ENCODE measurements at regions not wholly inside any gene's neighbourhood (a gene's known extent, or its start where the extent isn't known, plus 50 kb on each side); places are given as distances from the start of the nearest gene placed in this dataset.

DNA sequence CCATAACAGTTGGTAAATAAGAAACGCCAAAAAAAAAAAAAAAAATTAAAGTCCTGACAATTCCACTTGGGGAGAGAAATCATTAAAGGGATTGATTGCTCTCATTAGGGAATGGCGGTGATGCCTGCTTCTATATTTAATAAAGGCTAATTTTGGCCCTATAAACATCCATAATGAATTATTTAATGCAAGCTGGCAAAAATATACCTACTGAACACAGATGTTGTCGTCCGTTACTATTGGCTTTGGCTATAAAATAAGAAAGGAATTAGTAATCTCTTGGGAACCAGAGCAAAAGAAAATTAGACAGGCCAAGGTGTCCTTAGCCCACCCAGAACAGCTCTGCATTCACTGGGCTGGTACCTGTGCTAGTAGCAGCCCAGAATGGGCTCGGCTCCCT is 717.3 kb downstream of the DIAPH3 start:
- TF ChIP-seq, protein P1, sequence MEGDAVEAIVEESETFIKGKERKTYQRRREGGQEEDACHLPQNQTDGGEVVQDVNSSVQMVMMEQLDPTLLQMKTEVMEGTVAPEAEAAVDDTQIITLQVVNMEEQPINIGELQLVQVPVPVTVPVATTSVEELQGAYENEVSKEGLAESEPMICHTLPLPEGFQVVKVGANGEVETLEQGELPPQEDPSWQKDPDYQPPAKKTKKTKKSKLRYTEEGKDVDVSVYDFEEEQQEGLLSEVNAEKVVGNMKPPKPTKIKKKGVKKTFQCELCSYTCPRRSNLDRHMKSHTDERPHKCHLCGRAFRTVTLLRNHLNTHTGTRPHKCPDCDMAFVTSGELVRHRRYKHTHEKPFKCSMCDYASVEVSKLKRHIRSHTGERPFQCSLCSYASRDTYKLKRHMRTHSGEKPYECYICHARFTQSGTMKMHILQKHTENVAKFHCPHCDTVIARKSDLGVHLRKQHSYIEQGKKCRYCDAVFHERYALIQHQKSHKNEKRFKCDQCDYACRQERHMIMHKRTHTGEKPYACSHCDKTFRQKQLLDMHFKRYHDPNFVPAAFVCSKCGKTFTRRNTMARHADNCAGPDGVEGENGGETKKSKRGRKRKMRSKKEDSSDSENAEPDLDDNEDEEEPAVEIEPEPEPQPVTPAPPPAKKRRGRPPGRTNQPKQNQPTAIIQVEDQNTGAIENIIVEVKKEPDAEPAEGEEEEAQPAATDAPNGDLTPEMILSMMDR (IDR thresholded peaks at IDR 0.05; ENCODE audit: low read depth, low read length), result no peak
- Histone ChIP-seq H3K4me3 (ENCODE audit: low read depth, low read length) (no peak overlapping the region), H3K9me3 (ENCODE audit: severe bottlenecking) (no peaks in the 10 kb centered on the region), H3K36me3 (no peaks in the 10 kb centered on the region), H3K27ac (no peak overlapping the region), H3K27me3 (ENCODE audit: insufficient read depth, low read depth, severe bottlenecking) (no peaks in the 10 kb centered on the region)
- no peak for DNase-seq

DNA sequence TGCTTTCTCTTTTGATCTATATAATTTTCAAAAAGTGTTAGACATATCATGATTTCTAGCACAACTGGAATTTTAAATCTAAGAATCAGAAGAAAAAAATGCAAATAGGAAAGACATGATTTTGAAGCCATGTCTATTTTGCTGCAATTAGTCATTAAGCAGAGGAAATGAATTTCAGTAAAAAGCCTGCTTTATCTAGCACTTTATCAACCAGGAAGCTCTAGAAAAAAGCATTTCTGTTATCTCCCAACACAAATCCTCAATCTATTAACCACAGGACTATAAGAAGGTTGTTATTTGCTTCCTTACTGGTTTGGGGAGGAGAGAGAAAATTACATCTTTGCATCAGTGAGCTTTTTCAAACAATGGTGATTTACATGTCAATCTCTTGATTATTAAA is 716.7 kb downstream of the DIAPH3 start:
- Histone ChIP-seq H3K27ac (no peak overlapping the region), H3K9me3 (ENCODE audit: severe bottlenecking) (no peaks in the 10 kb centered on the region), H3K4me3 (ENCODE audit: low read depth, low read length) (no peak overlapping the region), H3K27me3 (ENCODE audit: insufficient read depth, low read depth, severe bottlenecking) (no peaks in the 10 kb centered on the region), H3K36me3 (no peaks in the 10 kb centered on the region)
- no peak for DNase-seq
- TF ChIP-seq, protein P1 (IDR thresholded peaks at IDR 0.05; ENCODE audit: low read depth, low read length), result no peak

DNA sequence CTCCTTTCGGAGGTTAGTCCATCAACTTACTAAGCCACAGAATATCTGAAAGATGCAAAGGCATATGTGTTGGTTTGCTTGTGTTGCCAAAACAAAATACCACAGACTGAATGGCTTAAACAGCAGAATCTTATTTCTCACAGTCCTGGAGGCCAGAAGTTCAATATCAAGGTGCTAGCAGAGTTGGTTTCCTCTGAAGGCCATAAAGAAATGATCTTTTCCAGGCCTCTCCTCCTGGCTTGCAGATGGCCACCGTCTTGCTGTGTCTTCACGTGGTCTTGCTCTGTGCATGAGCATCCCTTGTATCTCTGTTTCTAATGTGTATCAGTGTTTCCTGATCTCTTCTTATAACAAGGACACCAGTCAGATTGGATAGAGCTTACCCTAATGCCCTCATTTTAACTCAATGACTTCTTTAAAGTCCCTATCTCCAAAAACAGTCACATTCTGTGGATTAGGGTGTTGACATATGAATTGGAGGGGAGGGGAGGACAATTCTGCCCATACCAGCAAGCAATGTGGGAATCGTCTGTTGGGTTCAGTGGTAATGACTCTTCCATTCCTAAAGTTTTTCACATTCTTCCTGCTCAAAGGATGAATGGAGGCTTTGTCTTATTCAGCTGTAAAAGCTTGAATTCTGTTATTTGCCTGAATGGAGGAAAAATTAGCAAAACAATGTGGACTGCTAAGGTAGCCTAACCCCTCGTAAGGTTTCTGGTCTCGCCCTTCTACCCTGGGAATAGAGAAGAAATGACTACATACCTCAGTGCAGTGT is 715.7 kb downstream of the DIAPH3 start:
- H3K27ac ChIP-seq, result no peak overlapping the region
- no peak for DNase-seq

DNA sequence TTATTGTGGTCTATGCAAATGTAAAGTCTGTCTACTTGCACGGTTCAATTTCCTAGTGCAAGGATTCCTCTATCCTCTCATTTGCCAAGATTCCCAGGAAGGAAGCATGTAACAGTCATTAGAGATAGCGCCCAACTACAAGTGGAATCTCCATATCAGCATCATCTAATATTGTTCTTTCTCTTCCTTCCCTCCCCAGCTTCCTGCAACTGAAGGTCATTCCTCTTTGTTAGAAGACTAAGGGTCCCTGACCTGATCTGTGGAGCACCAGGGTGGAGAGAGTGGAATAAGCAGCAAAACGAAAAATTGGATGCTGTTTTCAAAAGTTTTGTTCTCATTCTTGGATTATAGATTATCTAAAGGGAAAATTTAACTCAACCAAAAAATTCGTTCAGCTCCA is 714.0 kb downstream of the DIAPH3 start:
- no peaks in the 10 kb centered on the region for H3K36me3 ChIP-seq
- H3K9me3 ChIP-seq (ENCODE audit: severe bottlenecking), result no peaks in the 10 kb centered on the region
- TF ChIP-seq, protein P1 (IDR thresholded peaks at IDR 0.05; ENCODE audit: low read depth, low read length), result no peak
- no peak for DNase-seq
- no peak overlapping the region for H3K27ac ChIP-seq
- H3K27me3 ChIP-seq (ENCODE audit: insufficient read depth, low read depth, severe bottlenecking), result no peaks in the 10 kb centered on the region
- no peak overlapping the region for H3K4me3 ChIP-seq (ENCODE audit: low read depth, low read length)

More for the DNA sequence above, 715.7 kb downstream of the DIAPH3 start:
- Histone ChIP-seq H3K4me3 (ENCODE audit: low read depth, low read length) (no peak overlapping the region), H3K9me3 (ENCODE audit: severe bottlenecking) (no peaks in the 10 kb centered on the region), H3K27me3 (ENCODE audit: insufficient read depth, low read depth, severe bottlenecking) (no peaks in the 10 kb centered on the region), H3K36me3 (no peaks in the 10 kb centered on the region)
- TF ChIP-seq, protein P1 (IDR thresholded peaks at IDR 0.05; ENCODE audit: low read depth, low read length), result no peak

DNA sequence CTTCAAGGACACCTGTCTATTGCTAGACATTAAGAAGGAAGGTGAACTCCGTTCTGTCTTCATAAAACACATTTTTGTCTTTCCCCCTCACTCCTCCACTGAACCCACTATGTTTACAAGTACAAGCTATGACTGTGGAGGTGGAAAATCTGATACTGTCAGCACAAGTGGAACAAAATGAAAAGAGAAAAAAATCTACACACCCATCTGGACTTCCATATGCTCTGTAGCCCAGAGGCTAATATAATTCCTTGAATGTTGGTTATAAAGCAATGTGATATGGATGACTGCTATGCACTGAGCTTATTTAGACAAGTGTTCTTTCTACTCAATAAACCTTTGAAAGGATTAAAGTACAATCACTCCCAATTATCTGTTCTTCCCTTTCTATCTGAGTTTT is 713.5 kb downstream of the DIAPH3 start:
- H3K4me3 ChIP-seq (ENCODE audit: low read depth, low read length), result no peak overlapping the region
- no peaks in the 10 kb centered on the region for H3K27me3 ChIP-seq (ENCODE audit: insufficient read depth, low read depth, severe bottlenecking)
- H3K9me3 ChIP-seq (ENCODE audit: severe bottlenecking), result no peaks in the 10 kb centered on the region
- no peaks in the 10 kb centered on the region for H3K36me3 ChIP-seq
- no peak for DNase-seq
- TF ChIP-seq, protein P1 (IDR thresholded peaks at IDR 0.05; ENCODE audit: low read depth, low read length), result no peak
- H3K27ac ChIP-seq, result no peak overlapping the region

DNA sequence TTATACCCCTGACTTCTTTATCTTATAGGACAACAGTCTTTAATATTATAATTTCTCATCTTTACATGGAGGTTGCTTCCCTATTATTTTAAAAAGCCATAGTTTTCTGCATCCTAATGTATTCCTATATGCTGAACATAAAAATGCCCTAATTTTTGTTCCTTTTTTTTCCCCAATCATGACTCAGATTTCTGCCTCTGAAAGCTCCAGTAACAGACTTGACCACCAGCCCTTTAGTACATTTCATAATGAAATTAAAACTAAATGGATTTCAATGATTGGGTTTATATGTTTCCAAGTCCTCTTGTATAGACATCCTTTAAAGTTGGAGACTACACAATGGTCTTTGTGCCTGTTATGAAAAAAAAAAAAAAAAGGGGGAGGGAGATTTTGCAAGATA is 712.5 kb downstream of the DIAPH3 start:
- H3K4me3 ChIP-seq (ENCODE audit: low read depth, low read length), result no peak overlapping the region
- H3K27ac ChIP-seq, result no peak overlapping the region
- DNase-seq, result no peak
- TF ChIP-seq, protein P1 (IDR thresholded peaks at IDR 0.05; ENCODE audit: low read depth, low read length), result no peak
- no peaks in the 10 kb centered on the region for H3K9me3 ChIP-seq (ENCODE audit: severe bottlenecking)
- no peaks in the 10 kb centered on the region for H3K27me3 ChIP-seq (ENCODE audit: insufficient read depth, low read depth, severe bottlenecking)
- H3K36me3 ChIP-seq, result no peaks in the 10 kb centered on the region

Measured in WERI-Rb-1 (cell line).